ENCODE measurements at regions not wholly inside any gene's neighbourhood (a gene's known extent, or its start where the extent isn't known, plus 50 kb on each side); places are given as distances from the start of the nearest gene placed in this dataset.

- no peak overlapping the region for H2BK15ac ChIP-seq (ENCODE audit: low read length)
- H3K18ac ChIP-seq (ENCODE audit: low read length), result no peak overlapping the region
- H3K79me1 ChIP-seq (ENCODE audit: low read depth, low read length), result no peaks in the 10 kb centered on the region
- no peak overlapping the region for H2BK12ac ChIP-seq (ENCODE audit: low read length)
- H3K14ac ChIP-seq (ENCODE audit: low read length), result no peak overlapping the region
- H3K23ac ChIP-seq (ENCODE audit: low read depth, low read length, poor library complexity), result no peak overlapping the region
- H4K91ac ChIP-seq (ENCODE audit: low read depth, low read length, poor library complexity), result no peak overlapping the region
- H2BK120ac ChIP-seq (ENCODE audit: low read depth, low read length), result no peak overlapping the region
- no peak overlapping the region for H3K4me3 ChIP-seq (ENCODE audit: low read length in 2 of 2)
- H3K4me2 ChIP-seq (ENCODE audit: insufficient read depth, low read length, poor library complexity, severe bottlenecking), result no peak overlapping the region
- H2BK5ac ChIP-seq (ENCODE audit: low read length), result no peak overlapping the region
- no peak overlapping the region for H3K4ac ChIP-seq (ENCODE audit: low read length)
- no peak overlapping the region for H3K9ac ChIP-seq (ENCODE audit: low read depth, low read length, poor library complexity)
- H3K9me3 ChIP-seq (replicated peaks in 1 of 2; ENCODE audit: control insufficient read depth in 2 of 2, insufficient read depth in 1 of 2, low read depth in 1 of 2, low read length in 2 of 2), result no peaks in the 10 kb centered on the region
- no peaks in the 10 kb centered on the region for H3K27me3 ChIP-seq (ENCODE audit: control insufficient read depth in 3 of 3, insufficient read depth in 3 of 3, low read depth in 1 of 3, low read length in 3 of 3)
- DNase-seq (ENCODE audit: low spot score), result no peak
- H3K4me1 ChIP-seq (ENCODE audit: control insufficient read depth in 2 of 2, insufficient read depth in 1 of 2, low read depth in 1 of 2, low read length in 2 of 2), result no peaks in the 10 kb centered on the region
- H2AFZ ChIP-seq (ENCODE audit: low read length), result no peak overlapping the region
- H4K8ac ChIP-seq (ENCODE audit: low read depth, low read length), result no peak overlapping the region
- no peak overlapping the region for H2AK5ac ChIP-seq (ENCODE audit: low read depth, low read length)
- WGBS, 2 donors (ENCODE audit: extremely low coverage in 2 of 2, insufficient read length in 2 of 2, insufficient replicate concordance in 1 of 2), result no CpG with 5 or more reads among the region's 4 CpGs
- no peak overlapping the region for H3K27ac ChIP-seq (replicated peaks; ENCODE audit: low read length)
- no peaks in the 10 kb centered on the region for H3K36me3 ChIP-seq (replicated peaks in 1 of 2; ENCODE audit: control insufficient read depth in 2 of 2, insufficient read depth in 2 of 2, low read length in 2 of 2)
Observed at GRCh38 chr2:5042666-5043440, 649.3 kb upstream of the SOX11 start.

- H3K36me3 ChIP-seq (replicated peaks in 1 of 2; ENCODE audit: control insufficient read depth in 2 of 2, insufficient read depth in 2 of 2, low read length in 2 of 2), result no peaks in the 10 kb centered on the region
- H3K4me1 ChIP-seq (ENCODE audit: control insufficient read depth in 2 of 2, insufficient read depth in 1 of 2, low read depth in 1 of 2, low read length in 2 of 2), result no peaks in the 10 kb centered on the region
- WGBS, 2 donors (ENCODE audit: extremely low coverage in 2 of 2, insufficient read length in 2 of 2, insufficient replicate concordance in 1 of 2), result no CpG with 5 or more reads among the region's 2 CpGs
- H2AK5ac ChIP-seq (ENCODE audit: low read depth, low read length), result no peak overlapping the region
- no peaks in the 10 kb centered on the region for H3K27me3 ChIP-seq (ENCODE audit: control insufficient read depth in 3 of 3, insufficient read depth in 3 of 3, low read depth in 1 of 3, low read length in 3 of 3)
- no peak overlapping the region for H4K8ac ChIP-seq (ENCODE audit: low read depth, low read length)
- no peak overlapping the region for H3K23ac ChIP-seq (ENCODE audit: low read depth, low read length, poor library complexity)
- no peaks in the 10 kb centered on the region for H3K79me1 ChIP-seq (ENCODE audit: low read depth, low read length)
- no peak overlapping the region for H2BK120ac ChIP-seq (ENCODE audit: low read depth, low read length)
- H2BK15ac ChIP-seq (ENCODE audit: low read length), result no peak overlapping the region
- H3K4ac ChIP-seq (ENCODE audit: low read length), result no peak overlapping the region
- H3K14ac ChIP-seq (ENCODE audit: low read length), result no peak overlapping the region
- H2BK5ac ChIP-seq (ENCODE audit: low read length), result no peak overlapping the region
- no peak overlapping the region for H3K4me3 ChIP-seq (ENCODE audit: low read length in 2 of 2)
- no peak overlapping the region for H3K18ac ChIP-seq (ENCODE audit: low read length)
- H3K9me3 ChIP-seq (replicated peaks in 1 of 2; ENCODE audit: control insufficient read depth in 2 of 2, insufficient read depth in 1 of 2, low read depth in 1 of 2, low read length in 2 of 2), result no peaks in the 10 kb centered on the region
- no peak overlapping the region for H3K9ac ChIP-seq (ENCODE audit: low read depth, low read length, poor library complexity)
- H2AFZ ChIP-seq (ENCODE audit: low read length), result no peak overlapping the region
- H4K91ac ChIP-seq (ENCODE audit: low read depth, low read length, poor library complexity), result no peak overlapping the region
- H2BK12ac ChIP-seq (ENCODE audit: low read length), result no peak overlapping the region
- no peak overlapping the region for H3K4me2 ChIP-seq (ENCODE audit: insufficient read depth, low read length, poor library complexity, severe bottlenecking)
- H3K27ac ChIP-seq (replicated peaks; ENCODE audit: low read length), result no peak overlapping the region
- DNase-seq (ENCODE audit: low spot score), result no peak
Observed at GRCh38 chr2:5051300-5051699, 640.9 kb upstream of the SOX11 start.

- H2BK120ac ChIP-seq (ENCODE audit: low read depth, low read length), result no peak overlapping the region
- no peak overlapping the region for H2BK12ac ChIP-seq (ENCODE audit: low read length)
- no peak overlapping the region for H2BK15ac ChIP-seq (ENCODE audit: low read length)
- H4K91ac ChIP-seq (ENCODE audit: low read depth, low read length, poor library complexity), result no peak overlapping the region
- no peak overlapping the region for H3K23ac ChIP-seq (ENCODE audit: low read depth, low read length, poor library complexity)
- H3K4ac ChIP-seq (ENCODE audit: low read length), result no peak overlapping the region
- no peak overlapping the region for H4K8ac ChIP-seq (ENCODE audit: low read depth, low read length)
- H3K27ac ChIP-seq (replicated peaks; ENCODE audit: low read length), result no peak overlapping the region
- no peak overlapping the region for H3K9ac ChIP-seq (ENCODE audit: low read depth, low read length, poor library complexity)
- no peaks in the 10 kb centered on the region for H3K9me3 ChIP-seq (replicated peaks in 1 of 2; ENCODE audit: control insufficient read depth in 2 of 2, insufficient read depth in 1 of 2, low read depth in 1 of 2, low read length in 2 of 2)
- H3K4me2 ChIP-seq (ENCODE audit: insufficient read depth, low read length, poor library complexity, severe bottlenecking), result no peak overlapping the region
- no peaks in the 10 kb centered on the region for H3K27me3 ChIP-seq (ENCODE audit: control insufficient read depth in 3 of 3, insufficient read depth in 3 of 3, low read depth in 1 of 3, low read length in 3 of 3)
- no peak for DNase-seq (ENCODE audit: low spot score)
- no peaks in the 10 kb centered on the region for H3K79me1 ChIP-seq (ENCODE audit: low read depth, low read length)
- no peaks in the 10 kb centered on the region for H3K36me3 ChIP-seq (replicated peaks in 1 of 2; ENCODE audit: control insufficient read depth in 2 of 2, insufficient read depth in 2 of 2, low read length in 2 of 2)
- no peak overlapping the region for H2BK5ac ChIP-seq (ENCODE audit: low read length)
- H3K18ac ChIP-seq (ENCODE audit: low read length), result no peak overlapping the region
- H2AK5ac ChIP-seq (ENCODE audit: low read depth, low read length), result no peak overlapping the region
- no peak overlapping the region for H3K4me3 ChIP-seq (ENCODE audit: low read length in 2 of 2)
- no peak overlapping the region for H2AFZ ChIP-seq (ENCODE audit: low read length)
- no peak overlapping the region for H3K14ac ChIP-seq (ENCODE audit: low read length)
- no CpG with 5 or more reads among the region's 7 CpGs for WGBS, 2 donors (ENCODE audit: extremely low coverage in 2 of 2, insufficient read length in 2 of 2, insufficient replicate concordance in 1 of 2)
- peaks cover 0 to 1% of the 10 kb centered on the region in 2 donors for H3K4me1 ChIP-seq (ENCODE audit: control insufficient read depth in 2 of 2, insufficient read depth in 1 of 2, low read depth in 1 of 2, low read length in 2 of 2)
Observed at GRCh38 chr2:5052905-5053304, 639.3 kb upstream of the SOX11 start.

GRCh38 chr2:5057891-5058351, 634.3 kb upstream of the SOX11 start:
- Histone ChIP-seq H3K4ac (ENCODE audit: low read length) (no peak overlapping the region), H2BK5ac (ENCODE audit: low read length) (no peak overlapping the region), H2BK15ac (ENCODE audit: low read length) (no peak overlapping the region), H2BK120ac (ENCODE audit: low read depth, low read length) (no peak overlapping the region), H4K91ac (ENCODE audit: low read depth, low read length, poor library complexity) (no peak overlapping the region), H4K8ac (ENCODE audit: low read depth, low read length) (no peak overlapping the region), H3K79me1 (ENCODE audit: low read depth, low read length) (no peaks in the 10 kb centered on the region), H3K4me1 (ENCODE audit: control insufficient read depth in 2 of 2, insufficient read depth in 1 of 2, low read depth in 1 of 2, low read length in 2 of 2) (peaks cover 0 to 4% of the 10 kb centered on the region in 2 donors), H3K14ac (ENCODE audit: low read length) (no peak overlapping the region), H3K4me2 (ENCODE audit: insufficient read depth, low read length, poor library complexity, severe bottlenecking) (no peak overlapping the region), H3K27ac (replicated peaks; ENCODE audit: low read length) (no peak overlapping the region), H3K18ac (ENCODE audit: low read length) (no peak overlapping the region), H3K9ac (ENCODE audit: low read depth, low read length, poor library complexity) (no peak overlapping the region), H3K9me3 (replicated peaks in 1 of 2; ENCODE audit: control insufficient read depth in 2 of 2, insufficient read depth in 1 of 2, low read depth in 1 of 2, low read length in 2 of 2) (no peaks in the 10 kb centered on the region), H3K23ac (ENCODE audit: low read depth, low read length, poor library complexity) (no peak overlapping the region), H2AK5ac (ENCODE audit: low read depth, low read length) (no peak overlapping the region), H3K36me3 (replicated peaks in 1 of 2; ENCODE audit: control insufficient read depth in 2 of 2, insufficient read depth in 2 of 2, low read length in 2 of 2) (no peaks in the 10 kb centered on the region), H2AFZ (ENCODE audit: low read length) (no peak overlapping the region), H3K4me3 (ENCODE audit: low read length in 2 of 2) (no peak overlapping the region), H3K27me3 (ENCODE audit: control insufficient read depth in 3 of 3, insufficient read depth in 3 of 3, low read depth in 1 of 3, low read length in 3 of 3) (no peaks in the 10 kb centered on the region), H2BK12ac (ENCODE audit: low read length) (no peak overlapping the region)
- DNase-seq (ENCODE audit: low spot score), result no peak
- no CpG with 5 or more reads among the region's 6 CpGs for WGBS, 2 donors (ENCODE audit: extremely low coverage in 2 of 2, insufficient read length in 2 of 2, insufficient replicate concordance in 1 of 2)
